ENCODE measurements at regions not wholly inside any gene's neighbourhood (a gene's known extent, or its start where the extent isn't known, plus 50 kb on each side); places are given as distances from the start of the nearest gene placed in this dataset.

GRCh38 chr6:19181211-19181610, 656.0 kb upstream of the ID4 start:
- Histone ChIP-seq H2AFZ (ENCODE audit: low read depth, low read length) (no peak overlapping the region), H3K4me3 (no peak overlapping the region), H3K36me3 (ENCODE audit: control insufficient read depth, insufficient read depth, low read length) (no peaks in the 10 kb centered on the region), H3K9ac (ENCODE audit: insufficient read depth in 1 of 2, low read depth in 2 of 2, low read length in 2 of 2) (no peak overlapping the region), H3K4me1 (replicated peaks in 1 of 2; ENCODE audit: control insufficient read depth in 2 of 2, insufficient read depth in 2 of 2, low read length in 2 of 2) (no peaks in the 10 kb centered on the region), H3K9me1 (ENCODE audit: control insufficient read depth, insufficient read depth, low read length) (no peaks in the 10 kb centered on the region), H3K27ac (ENCODE audit: extremely low read depth, low read depth, low read length) (no peak overlapping the region), H3K27me3 (ENCODE audit: control insufficient read depth in 2 of 2, insufficient read depth in 2 of 2, low read length in 2 of 2) (no peaks in the 10 kb centered on the region), H3K9me3 (replicated peaks; ENCODE audit: control insufficient read depth, insufficient read depth, low read depth, low read length) (no peaks in the 10 kb centered on the region), H4K20me1 (replicated peaks; ENCODE audit: control insufficient read depth, insufficient read depth, low read length) (no peaks in the 10 kb centered on the region), H3K4me2 (ENCODE audit: insufficient read depth, low read length) (no peak overlapping the region), H3K79me2 (ENCODE audit: control insufficient read depth, insufficient read depth, low read length) (no peaks in the 10 kb centered on the region)
- CTCF ChIA-PET (ENCODE audit: low intra/inter-chr PET ratio), result no interaction called here
- no peak for DNase-seq (ENCODE audit: extremely low read depth in 1 of 4, low spot score in 3 of 4)
- 6% methylated on average over 1 of the region's 1 CpG for WGBS (ENCODE audit: insufficient coverage, low coverage, missing lambda C conversion rate)
- FAIRE-seq, result no peak
- intact Hi-C loops (cut with micrococcal nuclease), result no loop called here
- BruUV-seq (replicated peaks), result no TSS peak
- in situ Hi-C loops (cut with MboI), result no loop called here
- no peak for TF ChIP-seq GABPB1 (CRISPR knock-in tag; IDR thresholded peaks at IDR 0.05)
- TF ChIP-seq ZFP30 (CRISPR knock-in tag; IDR thresholded peaks at IDR 0.05; ENCODE audit: borderline replicate concordance), result no peak
- no peak for TF ChIP-seq ZNF133 (CRISPR knock-in tag; IDR thresholded peaks at IDR 0.05)
- TF ChIP-seq ZZZ3 (IDR thresholded peaks at IDR 0.05), result no peak
- no peak for TF ChIP-seq RBFOX2 (IDR thresholded peaks at IDR 0.05; ENCODE audit: low read depth, low read length)
- TF ChIP-seq ZNF76 (CRISPR knock-in tag; IDR thresholded peaks at IDR 0.05; ENCODE audit: borderline replicate concordance), result no peak
- no peak for TF ChIP-seq RAD21 (CRISPR knock-in tag; conservative IDR thresholded peaks at IDR 0.05 in 1 of 2, IDR thresholded peaks at IDR 0.05 in 1 of 2)
- no peak for TF ChIP-seq ZNF77 (CRISPR knock-in tag; IDR thresholded peaks at IDR 0.05)
- no peak for TF ChIP-seq HIVEP1 (CRISPR knock-in tag; IDR thresholded peaks at IDR 0.05)
- no peak for TF ChIP-seq TAF1 (IDR thresholded peaks at IDR 0.05; ENCODE audit: control insufficient read depth, extremely low read depth, insufficient read depth, low read length, severe bottlenecking)
- TF ChIP-seq SREBF1 (IDR thresholded peaks at IDR 0.05; ENCODE audit: borderline replicate concordance, low read depth, low read length), result no peak
- no peak for TF ChIP-seq ZNF12 (CRISPR knock-in tag; IDR thresholded peaks at IDR 0.05)
- no peak for TF ChIP-seq ELK1 (CRISPR knock-in tag; IDR thresholded peaks at IDR 0.05)
- no peak for TF ChIP-seq POLR3A (IDR thresholded peaks at IDR 0.05; ENCODE audit: borderline replicate concordance, extremely low read depth, insufficient read depth, insufficient read length)
- POLR2A ChIA-PET, result no interaction called here
- ATAC-seq, result no peak
